GM12878 (cell line): ENCODE measurements at regions not wholly inside any gene's neighbourhood (a gene's known extent, or its start where the extent isn't known, plus 50 kb on each side); places are given as distances from the start of the nearest gene placed in this dataset.

Source experiments
- ATAC-seq: fragments of 200-7000 bp; cut with Tn5 transposase; 3 replicates; pipeline ENCODE4 v1.9.1; 2020; ENCODE audit warnings: mild to moderate bottlenecking, moderate library complexity
- BruUV-seq: library from RNA; stranded (reverse); fragments of 400-500 nt; replicated peaks from 2 replicates; lab custom pipeline; 2021; lab: Mats Ljungman, UMichigan
- CTCF ChIA-PET: fragments of 300-600 bp; sonication (Branson Sonifier 250); formaldehyde crosslinking; extraction: SDS; loops from one replicate; lab custom pipeline; 2021; ENCODE audit warnings: inconsistent platforms; lab: Yijun Ruan, JAX
- POLR2A ChIA-PET: fragments of 350-600 bp; formaldehyde crosslinking; extraction: SDS; loops from one replicate; lab custom pipeline; 2021; ENCODE audit warnings: inconsistent platforms; lab: Charles Lee
- RAD21 ChIA-PET: fragments of 300-600 bp; sonication (Branson Sonifier 250); formaldehyde crosslinking; loops from one replicate; lab custom pipeline; 2023; ENCODE audit warnings: antibody characterized with exemption; ENCODE audit not compliant: unreplicated experiment; lab: Charles Lee
- SMC1A ChIA-PET: fragments of 300-600 bp; sonication (Branson Sonifier 250); formaldehyde crosslinking; loops from one replicate; lab custom pipeline; 2023; ENCODE audit not compliant: unreplicated experiment, uncharacterized antibody; lab: Charles Lee
- DNase-seq: peaks from one replicate; pipeline ENCODE4 v3.0.0-alpha.2; 2011; ENCODE audit warnings: low read depth, low spot score
- FAIRE-seq: peaks from 3 replicates; lab custom pipeline; 2011; peaks lifted over from hg19 to GRCh38; lab: Jason Lieb, UNC
- H2AFZ ChIP-seq: 2 replicates; pipeline ENCODE4 v1.6.0; 2011; ENCODE audit warnings: low read depth, low read length, control low read depth; ENCODE audit not compliant: control insufficient read depth
- H3K27ac ChIP-seq: 2 replicates; pipeline ENCODE4 v1.5.1; 2011; ENCODE audit warnings: control low read depth; ENCODE audit not compliant: control insufficient read depth, insufficient read depth
- H3K27me3 ChIP-seq, 2 experiments: replicated peaks in 1 of 2; 2 replicates each; pipeline versions ENCODE4 v1.6.0 to v1.6.1; 2011; ENCODE audit warnings: low read length in 1 of 2; ENCODE audit not compliant: control insufficient read depth in 2 of 2, insufficient read depth in 2 of 2
- H3K36me3 ChIP-seq, 2 experiments: 2 replicates each; pipeline ENCODE4 v1.5.1; 2011; ENCODE audit warnings: low read length in 1 of 2; ENCODE audit not compliant: control insufficient read depth in 2 of 2, insufficient read depth in 2 of 2
- H3K4me1 ChIP-seq: 2 replicates; pipeline ENCODE4 v1.6.1; 2011; ENCODE audit warnings: mild to moderate bottlenecking, low read length, moderate library complexity, mixed read lengths; ENCODE audit not compliant: control insufficient read depth, insufficient read depth
- H3K4me2 ChIP-seq: 2 replicates; pipeline ENCODE4 v1.6.0; 2011; ENCODE audit warnings: control low read depth; ENCODE audit not compliant: control insufficient read depth, insufficient read depth
- H3K4me3 ChIP-seq: fragments of 200-600 bp; sonication (generic); 2 replicates; pipeline ENCODE4 v1.5.1; 2016
- H3K79me2 ChIP-seq: 2 replicates; pipeline ENCODE4 v1.6.0; 2011; ENCODE audit warnings: low read length; ENCODE audit not compliant: control insufficient read depth, insufficient read depth
- H3K9ac ChIP-seq: 2 replicates; pipeline ENCODE4 v1.8.0; 2011; ENCODE audit warnings: low read length, control low read depth, mixed read lengths; ENCODE audit not compliant: control insufficient read depth, insufficient read depth
- H3K9me3 ChIP-seq: replicated peaks from 3 replicates; pipeline ENCODE4 v1.5.1; 2011; ENCODE audit warnings: mild to moderate bottlenecking, low read length; ENCODE audit not compliant: control insufficient read depth, insufficient read depth
- H4K20me1 ChIP-seq: 2 replicates; pipeline ENCODE4 v1.6.0; 2011; ENCODE audit not compliant: control insufficient read depth, insufficient read depth
- CBFB ChIP-seq: IDR thresholded peaks from 2 replicates; pipeline ENCODE4 v1.6.1; 2016; ENCODE audit warnings: antibody characterized with exemption, low read depth
- FOXM1 ChIP-seq: IDR thresholded peaks from 2 replicates; pipeline ENCODE4 v1.6.1; 2012; ENCODE audit warnings: low read depth, mild to moderate bottlenecking, inconsistent platforms, low read length, moderate library complexity
- TCF3 ChIP-seq: IDR thresholded peaks from 2 replicates; pipeline ENCODE4 v1.6.1; 2012; ENCODE audit warnings: low read depth, mild to moderate bottlenecking, low read length, borderline replicate concordance; ENCODE audit not compliant: insufficient read depth
- WGBS: methylation state at CpG from one replicate; pipeline ENCODE4 v1.1.6; 2016; ENCODE audit warnings: low lambda C conversion rate; ENCODE audit not compliant: insufficient replicate concordance, insufficient coverage; ENCODE audit errors: missing lambda C conversion rate; 5-methylcytosine and 5-hydroxymethylcytosine counted together
- in situ Hi-C: fragments of 300-500 bp; cut with MboI; formaldehyde crosslinking; loops from 9 replicates; pipeline ENCODE4 v1.14.3; 2018; ENCODE audit warnings: mixed read lengths
- intact Hi-C: fragments of 100-400 bp; cut with micrococcal nuclease; formaldehyde crosslinking; loops from one replicate; pipeline ENCODE4 v1.14.2; 2022; ENCODE audit not compliant: unreplicated experiment
- TF ChIP-seq, protein P1 (sequence below): IDR thresholded peaks from 2 replicates; pipeline ENCODE4 v1.6.1; 2012; ENCODE audit warnings: low read depth, low read length, improper control_type of control experiment

- Histone ChIP-seq H3K4me1 (no peaks in the 10 kb centered on the region), H3K27ac (no peak overlapping the region), H3K4me3 (no peak overlapping the region), H3K36me3 (no peaks in the 10 kb centered on the region), H3K9me3 (no peaks in the 10 kb centered on the region), H3K27me3 (no peaks in the 10 kb centered on the region), H3K9ac (no peak overlapping the region), H3K4me2 (no peak overlapping the region), H2AFZ (no peak overlapping the region), H3K79me2 (no peaks in the 10 kb centered on the region), H4K20me1 (no peaks in the 10 kb centered on the region)
- intact Hi-C loops: no loop called here
- ATAC-seq: no peak
- RAD21 ChIA-PET: no interaction called here
- CTCF ChIA-PET: no interaction called here
- WGBS: 0% methylated on average over 1 of the region's 1 CpG
- no TSS peak for BruUV-seq
- POLR2A ChIA-PET: no interaction called here
- FAIRE-seq: no peak
- TF ChIP-seq TCF3 (no peak), CBFB (no peak)
- TF ChIP-seq, protein P1, sequence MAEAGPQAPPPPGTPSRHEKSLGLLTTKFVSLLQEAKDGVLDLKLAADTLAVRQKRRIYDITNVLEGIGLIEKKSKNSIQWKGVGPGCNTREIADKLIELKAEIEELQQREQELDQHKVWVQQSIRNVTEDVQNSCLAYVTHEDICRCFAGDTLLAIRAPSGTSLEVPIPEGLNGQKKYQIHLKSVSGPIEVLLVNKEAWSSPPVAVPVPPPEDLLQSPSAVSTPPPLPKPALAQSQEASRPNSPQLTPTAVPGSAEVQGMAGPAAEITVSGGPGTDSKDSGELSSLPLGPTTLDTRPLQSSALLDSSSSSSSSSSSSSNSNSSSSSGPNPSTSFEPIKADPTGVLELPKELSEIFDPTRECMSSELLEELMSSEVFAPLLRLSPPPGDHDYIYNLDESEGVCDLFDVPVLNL: no peak
- SMC1A ChIA-PET: interaction anchor here (0.6 kb wide), 2 partner anchors 303 to 347 kb away, joined by 3 read pairs; no protein-coding TSS in a partner anchor
- in situ Hi-C loops: no loop called here
- no peak for DNase-seq
These were observed 136.0 kb upstream of the PABPC4L start for GRCh38 chr4:134337574-134337973.

DNA sequence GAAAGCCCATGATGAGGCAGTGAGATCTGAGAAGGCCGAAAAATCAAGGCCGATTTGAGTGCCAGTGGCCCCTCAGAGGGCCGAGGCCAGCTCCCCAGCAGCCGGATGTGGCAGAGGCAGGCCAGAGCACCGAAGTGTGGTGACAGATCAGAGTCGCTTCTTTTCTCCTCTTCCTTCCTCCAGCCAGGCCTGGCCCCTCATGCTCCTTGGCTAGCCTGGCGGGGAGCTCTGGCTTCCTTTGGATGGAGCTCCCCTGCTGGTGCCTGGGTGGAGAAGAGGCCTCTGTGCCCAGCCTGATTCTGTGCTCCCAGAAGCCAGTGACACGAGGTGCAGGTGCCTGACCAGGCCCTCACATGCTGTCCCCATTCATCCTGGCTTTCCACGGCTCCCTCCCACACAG lies 127.2 kb upstream of the PABPC4L start:
- no peaks in the 10 kb centered on the region for H3K27me3 ChIP-seq
- H3K36me3 ChIP-seq: no peaks in the 10 kb centered on the region
- no TSS peak for BruUV-seq
- RAD21 ChIA-PET: no interaction called here
- DNase-seq: no peak
- SMC1A ChIA-PET: no interaction called here
- H4K20me1 ChIP-seq: no peaks in the 10 kb centered on the region
- H3K9me3 ChIP-seq: no peaks in the 10 kb centered on the region
- no peak overlapping the region for H3K4me3 ChIP-seq
- no peak overlapping the region for H3K27ac ChIP-seq
- intact Hi-C loops: no loop called here
- in situ Hi-C loops: no loop called here
- CTCF ChIA-PET: no interaction called here
- no peaks in the 10 kb centered on the region for H3K4me1 ChIP-seq
- FAIRE-seq: no peak
- POLR2A ChIA-PET: no interaction called here
- peak; percentile 31; the same call in 2 of the 3 replicates for ATAC-seq
- H3K9ac ChIP-seq: no peak overlapping the region
- no peak overlapping the region for H3K4me2 ChIP-seq
- no peaks in the 10 kb centered on the region for H3K79me2 ChIP-seq
- 21% methylated on average over 9 of the region's 9 CpGs for WGBS
- no peak for TF ChIP-seq FOXM1
- TF ChIP-seq, all 136 proteins: peak for 0
- H2AFZ ChIP-seq: no peak overlapping the region; the same call in 1 of the 2 replicates
